DND-41 (cell line): ENCODE measurements at regions not wholly inside any gene's neighbourhood (a gene's known extent, or its start where the extent isn't known, plus 50 kb on each side); places are given as distances from the start of the nearest gene placed in this dataset.

Experiments used
- EZH2 ChIP-seq: IDR thresholded peaks from 3 replicates; pipeline ENCODE4 v1.6.1; 2012; ENCODE audit warnings: borderline replicate concordance, low read depth, mild to moderate bottlenecking, moderate library complexity, low read length, inconsistent platforms; ENCODE audit not compliant: severe bottlenecking
- TF ChIP-seq, protein P1 (sequence below): IDR thresholded peaks from 2 replicates; pipeline ENCODE4 v1.5.1; 2012; ENCODE audit warnings: borderline replicate concordance, low read length, moderate library complexity, mild to moderate bottlenecking; ENCODE audit not compliant: poor library complexity, severe bottlenecking; ENCODE audit errors: extremely low read depth

DNA sequence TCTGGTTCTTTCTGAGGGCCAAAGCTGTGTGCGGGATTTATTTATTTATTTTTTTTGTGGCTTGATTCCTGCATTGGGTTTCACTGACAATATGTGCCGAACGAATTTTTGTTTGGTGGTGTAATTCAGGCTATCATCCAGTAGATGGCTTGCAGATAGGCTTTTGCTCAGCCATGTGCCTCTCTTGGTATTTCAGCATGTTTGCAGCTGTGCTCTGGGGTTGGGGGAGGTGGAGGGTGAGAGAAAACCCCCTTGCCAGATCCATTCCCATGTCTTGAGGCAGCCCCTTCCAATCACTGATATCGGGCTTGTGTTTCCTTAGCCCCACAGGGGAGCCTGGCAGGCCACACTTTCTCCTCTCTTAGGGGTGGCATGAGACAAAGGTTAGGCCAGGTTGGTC, 302.4 kb downstream of the PTGER3 start:
- TF ChIP-seq, protein P1, sequence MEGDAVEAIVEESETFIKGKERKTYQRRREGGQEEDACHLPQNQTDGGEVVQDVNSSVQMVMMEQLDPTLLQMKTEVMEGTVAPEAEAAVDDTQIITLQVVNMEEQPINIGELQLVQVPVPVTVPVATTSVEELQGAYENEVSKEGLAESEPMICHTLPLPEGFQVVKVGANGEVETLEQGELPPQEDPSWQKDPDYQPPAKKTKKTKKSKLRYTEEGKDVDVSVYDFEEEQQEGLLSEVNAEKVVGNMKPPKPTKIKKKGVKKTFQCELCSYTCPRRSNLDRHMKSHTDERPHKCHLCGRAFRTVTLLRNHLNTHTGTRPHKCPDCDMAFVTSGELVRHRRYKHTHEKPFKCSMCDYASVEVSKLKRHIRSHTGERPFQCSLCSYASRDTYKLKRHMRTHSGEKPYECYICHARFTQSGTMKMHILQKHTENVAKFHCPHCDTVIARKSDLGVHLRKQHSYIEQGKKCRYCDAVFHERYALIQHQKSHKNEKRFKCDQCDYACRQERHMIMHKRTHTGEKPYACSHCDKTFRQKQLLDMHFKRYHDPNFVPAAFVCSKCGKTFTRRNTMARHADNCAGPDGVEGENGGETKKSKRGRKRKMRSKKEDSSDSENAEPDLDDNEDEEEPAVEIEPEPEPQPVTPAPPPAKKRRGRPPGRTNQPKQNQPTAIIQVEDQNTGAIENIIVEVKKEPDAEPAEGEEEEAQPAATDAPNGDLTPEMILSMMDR = peak; percentile 54
- TF ChIP-seq EZH2 = no peak
